K562 (cell line): ENCODE measurements at regions not wholly inside any gene's neighbourhood (a gene's known extent, or its start where the extent isn't known, plus 50 kb on each side); places are given as distances from the start of the nearest gene placed in this dataset.

Experiments used
- ATAC-seq: fragments of 200-7000 bp; cut with Tn5 transposase; 3 replicates; pipeline ENCODE4 v1.9.1; 2020; ENCODE audit warnings: moderate library complexity
- BruUV-seq: library from RNA; stranded (reverse); fragments of 400-500 nt; replicated peaks from 2 replicates; lab custom pipeline; 2021; lab: Mats Ljungman, UMichigan
- CTCF ChIA-PET: fragments of 300-600 bp; formaldehyde crosslinking; extraction: SDS; loops from one replicate; lab custom pipeline; 2021; ENCODE audit warnings: low intra/inter-chr PET ratio; lab: Yijun Ruan, JAX
- POLR2A ChIA-PET: fragments of 300-600, 350-650 bp; sonication (Branson Sonifier 250); formaldehyde crosslinking; extraction: SDS; loops from one replicate; lab custom pipeline; 2021; ENCODE audit warnings: antibody characterized with exemption, inconsistent platforms; lab: Yijun Ruan, JAX
- DNase-seq, 4 experiments: peaks; one replicate each; pipeline versions ENCODE4 v3.0.0 to v3.0.0-alpha.2; 2011 to 2018; ENCODE audit warnings: low spot score in 3 of 4, mixed read lengths in 3 of 4; ENCODE audit errors: extremely low read depth in 1 of 4
- FAIRE-seq: peaks from 2 replicates; lab custom pipeline; 2011; peaks lifted over from hg19 to GRCh38; lab: Jason Lieb, UNC
- H2AFZ ChIP-seq: 2 replicates; pipeline ENCODE4 v1.6.0; 2011; ENCODE audit warnings: low read depth, low read length, control low read depth, inconsistent platforms
- H3K27ac ChIP-seq: fragments of 200-600 bp; 3 replicates; pipeline ENCODE4 v1.8.0; 2011; ENCODE audit warnings: low read depth, mild to moderate bottlenecking, control low read depth, inconsistent platforms, low read length, moderate library complexity, mixed read lengths; ENCODE audit errors: extremely low read depth
- H3K27me3 ChIP-seq, 2 experiments: fragments of 300-600 bp in 1 of 2; 2 replicates in 1 of 2; 3 replicates in 1 of 2; pipeline versions ENCODE4 v1.6.0 to v1.8.0; 2011; ENCODE audit warnings: inconsistent platforms in 2 of 2, low read length in 2 of 2, mild to moderate bottlenecking in 1 of 2, mixed read lengths in 1 of 2, moderate library complexity in 1 of 2; ENCODE audit not compliant: control insufficient read depth in 2 of 2, insufficient read depth in 2 of 2
- H3K36me3 ChIP-seq: fragments of 300-600 bp; 3 replicates; pipeline ENCODE4 v1.8.0; 2011; ENCODE audit warnings: mild to moderate bottlenecking, low read length, inconsistent platforms; ENCODE audit not compliant: control insufficient read depth, insufficient read depth
- H3K4me1 ChIP-seq, 2 experiments: fragments of 200-600 bp in 1 of 2; replicated peaks in 1 of 2; 2 replicates in 1 of 2; 3 replicates in 1 of 2; pipeline versions ENCODE4 v1.5.1 to v1.8.0; 2011; ENCODE audit warnings: inconsistent platforms in 2 of 2, low read length in 2 of 2, mild to moderate bottlenecking in 1 of 2, mixed read lengths in 1 of 2, moderate library complexity in 1 of 2; ENCODE audit not compliant: control insufficient read depth in 2 of 2, insufficient read depth in 2 of 2
- H3K4me2 ChIP-seq: 2 replicates; pipeline ENCODE4 v1.6.1; 2011; ENCODE audit warnings: low read length, control low read depth, inconsistent platforms, mixed read lengths; ENCODE audit not compliant: insufficient read depth
- H3K4me3 ChIP-seq: fragments of 200-600 bp; sonication (generic), shearing (Covaris generic); 2 replicates; pipeline ENCODE4 v1.5.1; 2016; ENCODE audit warnings: control low read depth, inconsistent platforms
- H3K79me2 ChIP-seq: fragments of 200-600 bp; 3 replicates; pipeline ENCODE4 v1.8.0; 2011; ENCODE audit warnings: low read length, inconsistent platforms; ENCODE audit not compliant: control insufficient read depth, insufficient read depth
- H3K9ac ChIP-seq, 2 experiments: 2 replicates each; pipeline versions ENCODE4 v1.6.0 to v1.6.1; 2011; ENCODE audit warnings: low read depth in 2 of 2, low read length in 2 of 2, control low read depth in 1 of 2, inconsistent platforms in 1 of 2, mild to moderate bottlenecking in 1 of 2, mixed read lengths in 1 of 2; ENCODE audit not compliant: insufficient read depth in 1 of 2
- H3K9me1 ChIP-seq: one replicate; pipeline ENCODE4 v1.6.0; 2011; ENCODE audit warnings: inconsistent platforms, mild to moderate bottlenecking, low read length, moderate library complexity; ENCODE audit not compliant: control insufficient read depth, insufficient read depth
- H3K9me3 ChIP-seq: replicated peaks from 2 replicates; pipeline ENCODE4 v1.5.1; 2011; ENCODE audit warnings: low read depth, low read length, inconsistent platforms; ENCODE audit not compliant: control insufficient read depth, insufficient read depth
- H4K20me1 ChIP-seq: replicated peaks from 2 replicates; pipeline ENCODE4 v1.6.1; 2011; ENCODE audit warnings: low read length, inconsistent platforms, mixed read lengths; ENCODE audit not compliant: control insufficient read depth, insufficient read depth
- CEBPZ ChIP-seq: fragments of 150-350 bp; IDR thresholded peaks from 2 replicates; pipeline ENCODE4 v1.6.1; 2014; ENCODE audit warnings: low read depth, mild to moderate bottlenecking, low read length, borderline replicate concordance
- FOXJ3 ChIP-seq: sonication (generic); formaldehyde crosslinking; IDR thresholded peaks from 2 replicates; pipeline ENCODE4 v1.4.0; 2020; ENCODE audit warnings: mild to moderate bottlenecking, missing genetic modification reagents
- IFI16 ChIP-seq: fragments of 250-450 bp; sonication (Bioruptor Pico); IDR thresholded peaks from 2 replicates; pipeline ENCODE4 v2.1.2; 2022; ENCODE audit warnings: mild to moderate bottlenecking, inconsistent platforms
- IRF2 ChIP-seq: sonication (generic); formaldehyde crosslinking; IDR thresholded peaks from 2 replicates; pipeline ENCODE4 v1.8.1; 2022; ENCODE audit warnings: mild to moderate bottlenecking, missing genetic modification reagents
- L3MBTL2 ChIP-seq: fragments of 450-650 bp; IDR thresholded peaks from 2 replicates; pipeline ENCODE4 v1.6.1; 2016; ENCODE audit warnings: mild to moderate bottlenecking, moderate library complexity
- MCM5 ChIP-seq: fragments of 450-650 bp; IDR thresholded peaks from 2 replicates; pipeline ENCODE4 v1.6.1; 2016; ENCODE audit warnings: low read depth
- RBBP5 ChIP-seq: fragments of 200-600 bp; sonication (generic); IDR thresholded peaks from 2 replicates; pipeline ENCODE4 v1.6.1; 2012; ENCODE audit warnings: borderline replicate concordance, mild to moderate bottlenecking, low read length, control low read depth, inconsistent platforms; ENCODE audit not compliant: insufficient read depth, poor library complexity, severe bottlenecking
- RBM25 ChIP-seq: fragments of 200-400 bp; formaldehyde crosslinking; IDR thresholded peaks from 2 replicates; pipeline ENCODE4 v1.6.1; 2018; ENCODE audit warnings: low read length, low read depth, moderate library complexity; ENCODE audit not compliant: severe bottlenecking
- TOE1 ChIP-seq, 2 experiments: fragments of 450-650 bp in 1 of 2; sonication (generic) in 1 of 2; formaldehyde crosslinking in 1 of 2; IDR thresholded peaks; 2 replicates each; pipeline versions ENCODE4 v1.7.1 to v1.8.0; 2016 to 2022; ENCODE audit warnings: borderline replicate concordance in 2 of 2, mild to moderate bottlenecking in 2 of 2, antibody characterized with exemption in 1 of 2, inconsistent platforms in 1 of 2, low read depth in 1 of 2, missing genetic modification reagents in 1 of 2, moderate library complexity in 1 of 2
- ZNF12 ChIP-seq: sonication (generic); formaldehyde crosslinking; IDR thresholded peaks from 2 replicates; pipeline ENCODE4 v1.4.0; 2020; ENCODE audit warnings: mild to moderate bottlenecking, missing genetic modification reagents
- ZNF3 ChIP-seq: fragments of 250-450 bp; sonication (Bioruptor Pico); IDR thresholded peaks from 2 replicates; pipeline ENCODE4 v1.5.0; 2021; ENCODE audit warnings: mild to moderate bottlenecking, moderate library complexity
- WGBS: fragments of 100-300 bp; shearing (Covaris generic); methylation state at CpG from one replicate; pipeline ENCODE4 v1.1.6; 2016; ENCODE audit warnings: low coverage, mixed read lengths; ENCODE audit not compliant: insufficient coverage; ENCODE audit errors: missing lambda C conversion rate; 5-methylcytosine and 5-hydroxymethylcytosine counted together
- in situ Hi-C: fragments of 300-500 bp; cut with MboI; formaldehyde crosslinking; loops from 4 replicates; pipeline ENCODE4 v1.15.0; 2018; ENCODE audit warnings: inconsistent platforms, mixed read lengths
- intact Hi-C: fragments of 100-400 bp; cut with micrococcal nuclease; formaldehyde crosslinking; loops from 2 replicates; pipeline ENCODE4 v1.14.2; 2022
- TF ChIP-seq, protein P1 (sequence below): sonication (generic); formaldehyde crosslinking; IDR thresholded peaks from 2 replicates; pipeline ENCODE4 v1.8.0; 2022; ENCODE audit warnings: mild to moderate bottlenecking, missing genetic modification reagents
- TF ChIP-seq, protein P2 (sequence below): fragments of 450-650 bp; conservative IDR thresholded peaks from 2 replicates; pipeline ENCODE4 v1.6.1; 2016; ENCODE audit warnings: missing genetic modification characterization, low read depth, mild to moderate bottlenecking, control low read depth, missing compliant biosample characterization

DNA sequence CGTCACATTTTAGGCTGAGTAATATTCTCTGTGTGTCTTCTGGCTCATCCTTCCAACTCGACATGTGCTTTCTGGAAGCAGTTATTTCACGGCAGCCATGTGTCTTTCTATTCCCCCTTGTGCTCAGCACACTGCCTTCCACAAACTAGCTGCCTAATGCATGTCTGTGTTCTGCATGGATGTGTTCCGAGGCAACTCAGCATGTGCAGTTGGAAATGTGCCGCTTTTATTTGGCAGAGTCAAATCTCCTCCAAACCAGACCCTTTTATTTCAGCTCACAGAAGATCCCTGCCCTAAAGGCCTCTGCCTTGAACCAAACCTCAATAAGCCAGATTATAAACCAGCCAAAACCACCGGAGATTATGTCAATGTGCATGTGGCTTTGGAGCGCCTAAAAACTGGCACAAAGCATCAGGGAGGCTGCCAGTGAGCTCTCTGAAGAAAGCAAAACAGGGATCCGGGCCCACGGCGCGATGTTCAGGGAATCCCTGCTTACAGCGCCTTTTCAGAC is 360.2 kb downstream of the DEPDC1B start:
- ChIA-PET CTCF (no interaction called here), POLR2A (no interaction called here)
- TF ChIP-seq RBM25 = no peak
- no peak for TF ChIP-seq TOE1 (IDR thresholded peaks at IDR 0.05; ENCODE audit: borderline replicate concordance)
- no peak for TF ChIP-seq TOE1 (CRISPR knock-in tag; IDR thresholded peaks at IDR 0.05; ENCODE audit: borderline replicate concordance, low read depth)
- TF ChIP-seq IRF2 (CRISPR knock-in tag) = no peak
- no peak for TF ChIP-seq RBBP5
- no peak for TF ChIP-seq MCM5
- no peak for TF ChIP-seq ZNF3 (CRISPR knock-in tag)
- no peak for TF ChIP-seq L3MBTL2
- no peak for TF ChIP-seq IFI16 (CRISPR knock-in tag)
- TF ChIP-seq, protein P1, sequence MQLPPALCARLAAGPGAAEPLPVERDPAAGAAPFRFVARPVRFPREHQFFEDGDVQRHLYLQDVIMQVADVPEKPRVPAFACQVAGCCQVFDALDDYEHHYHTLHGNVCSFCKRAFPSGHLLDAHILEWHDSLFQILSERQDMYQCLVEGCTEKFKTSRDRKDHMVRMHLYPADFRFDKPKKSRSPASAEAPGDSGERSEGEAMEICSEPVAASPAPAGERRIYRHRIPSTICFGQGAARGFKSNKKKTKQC = no peak
- TF ChIP-seq, protein P2, sequence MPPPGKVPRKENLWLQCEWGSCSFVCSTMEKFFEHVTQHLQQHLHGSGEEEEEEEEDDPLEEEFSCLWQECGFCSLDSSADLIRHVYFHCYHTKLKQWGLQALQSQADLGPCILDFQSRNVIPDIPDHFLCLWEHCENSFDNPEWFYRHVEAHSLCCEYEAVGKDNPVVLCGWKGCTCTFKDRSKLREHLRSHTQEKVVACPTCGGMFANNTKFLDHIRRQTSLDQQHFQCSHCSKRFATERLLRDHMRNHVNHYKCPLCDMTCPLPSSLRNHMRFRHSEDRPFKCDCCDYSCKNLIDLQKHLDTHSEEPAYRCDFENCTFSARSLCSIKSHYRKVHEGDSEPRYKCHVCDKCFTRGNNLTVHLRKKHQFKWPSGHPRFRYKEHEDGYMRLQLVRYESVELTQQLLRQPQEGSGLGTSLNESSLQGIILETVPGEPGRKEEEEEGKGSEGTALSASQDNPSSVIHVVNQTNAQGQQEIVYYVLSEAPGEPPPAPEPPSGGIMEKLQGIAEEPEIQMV = no peak
- TF ChIP-seq FOXJ3 (CRISPR knock-in tag) = no peak
- TF ChIP-seq ZNF12 (CRISPR knock-in tag) = no peak
- TF ChIP-seq CEBPZ = no peak
- intact Hi-C loops = no loop called here
- FAIRE-seq = no peak
- Histone ChIP-seq H3K4me3 (no peak overlapping the region), H3K36me3 (no peaks in the 10 kb centered on the region), H3K4me2 (no peak overlapping the region), H3K79me2 (no peaks in the 10 kb centered on the region), H3K9me1 (no peaks in the 10 kb centered on the region), H3K9ac (no peak overlapping the region), H3K27me3 (no peaks in the 10 kb centered on the region), H3K27ac (no peak overlapping the region), H2AFZ (no peak overlapping the region), H4K20me1 (no peaks in the 10 kb centered on the region), H3K9me3 (no peaks in the 10 kb centered on the region), H3K4me1 (no peaks in the 10 kb centered on the region)
- in situ Hi-C loops = no loop called here
- DNase-seq = no peak
- BruUV-seq = no TSS peak
- ATAC-seq = no peak
- under 1% methylated on average over 12 of the region's 12 CpGs for WGBS
